PC-9 (cell line): ENCODE measurements at regions not wholly inside any gene's neighbourhood (a gene's known extent, or its start where the extent isn't known, plus 50 kb on each side); places are given as distances from the start of the nearest gene placed in this dataset.

Source experiments
- BruUV-seq: library from RNA; stranded (reverse); fragments of 400-500 nt; replicated peaks from 2 replicates; lab custom pipeline; 2021; lab: Mats Ljungman, UMichigan
- CTCF ChIA-PET: fragments of 300-600 bp; sonication (Branson Sonifier 250); formaldehyde crosslinking; loops from one replicate; lab custom pipeline; 2022; ENCODE audit warnings: antibody characterized with exemption; lab: Charles Lee
- POLR2A ChIA-PET: fragments of 300-600 bp; sonication (Branson Sonifier 250); formaldehyde crosslinking; loops from one replicate; lab custom pipeline; 2022; ENCODE audit warnings: antibody characterized with exemption; ENCODE audit not compliant: unreplicated experiment; lab: Charles Lee
- DNase-seq, 2 experiments: peaks; one replicate each; pipeline versions ENCODE4 v3.0.0 to v3.0.0-alpha.2; 2015 to 2022; ENCODE audit warnings: mixed read lengths in 1 of 2
- H2AFZ ChIP-seq: fragments of 200-600 bp; sonication (generic); 2 replicates; pipeline ENCODE4 v1.8.1; 2017; ENCODE audit warnings: antibody characterized with exemption
- H3F3A ChIP-seq: fragments of 200-600 bp; sonication (generic); 2 replicates; pipeline ENCODE4 v1.8.1; 2017; ENCODE audit warnings: antibody characterized with exemption, mild to moderate bottlenecking, low read depth; ENCODE audit not compliant: insufficient read depth
- H3K27ac ChIP-seq: fragments of 200-600 bp; sonication (generic); 2 replicates; pipeline ENCODE4 v1.6.1; 2016; ENCODE audit warnings: mixed run types
- H3K27me3 ChIP-seq: fragments of 200-600 bp; sonication (generic); 2 replicates; pipeline ENCODE4 v1.6.1; 2016; ENCODE audit warnings: low read depth, mixed run types; ENCODE audit not compliant: insufficient read depth
- H3K36me3 ChIP-seq: fragments of 200-600 bp; sonication (generic); 2 replicates; pipeline ENCODE4 v1.6.1; 2016; ENCODE audit warnings: low read depth, mixed run types
- H3K4me1 ChIP-seq: fragments of 200-600 bp; sonication (generic); replicated peaks from 2 replicates; pipeline ENCODE4 v1.6.1; 2016; ENCODE audit warnings: mixed run types; ENCODE audit not compliant: insufficient read depth
- H3K4me2 ChIP-seq: fragments of 200-600 bp; sonication (generic); 2 replicates; pipeline ENCODE4 v1.6.1; 2017; ENCODE audit warnings: mixed run types
- H3K4me3 ChIP-seq: fragments of 200-600 bp; sonication (generic); 2 replicates; pipeline ENCODE4 v1.6.1; 2016; ENCODE audit warnings: mixed run types
- H3K79me2 ChIP-seq: fragments of 200-600 bp; sonication (generic); 2 replicates; pipeline ENCODE4 v1.6.1; 2017; ENCODE audit warnings: low read depth, mixed run types
- H3K9me2 ChIP-seq: fragments of 200-600 bp; sonication (generic); 2 replicates; pipeline ENCODE4 v1.8.1; 2017; ENCODE audit warnings: mild to moderate bottlenecking; ENCODE audit not compliant: insufficient read depth
- H3K9me3 ChIP-seq: fragments of 200-600 bp; sonication (generic); 2 replicates; pipeline ENCODE4 v1.8.1; 2016; ENCODE audit warnings: low read depth; ENCODE audit not compliant: insufficient read depth
- H4K20me1 ChIP-seq: fragments of 200-600 bp; sonication (generic); 2 replicates; pipeline ENCODE4 v1.8.1; 2017; ENCODE audit not compliant: insufficient read depth
- EZH2 ChIP-seq: fragments of 200-600 bp; sonication (generic); IDR thresholded peaks from 2 replicates; pipeline ENCODE4 v1.8.0; 2017; ENCODE audit warnings: antibody characterized with exemption, low read depth
- intact Hi-C: fragments of 100-400 bp; cut with micrococcal nuclease; formaldehyde crosslinking; loops from one replicate; pipeline ENCODE4 v1.10.0; 2022; ENCODE audit not compliant: unreplicated experiment
- TF ChIP-seq, protein P1 (sequence below): fragments of 200-600 bp; sonication (generic); conservative IDR thresholded peaks from 2 replicates; pipeline ENCODE4 v1.6.1; 2017; ENCODE audit warnings: mixed run types, antibody characterized with exemption, mild to moderate bottlenecking, moderate library complexity

DNA sequence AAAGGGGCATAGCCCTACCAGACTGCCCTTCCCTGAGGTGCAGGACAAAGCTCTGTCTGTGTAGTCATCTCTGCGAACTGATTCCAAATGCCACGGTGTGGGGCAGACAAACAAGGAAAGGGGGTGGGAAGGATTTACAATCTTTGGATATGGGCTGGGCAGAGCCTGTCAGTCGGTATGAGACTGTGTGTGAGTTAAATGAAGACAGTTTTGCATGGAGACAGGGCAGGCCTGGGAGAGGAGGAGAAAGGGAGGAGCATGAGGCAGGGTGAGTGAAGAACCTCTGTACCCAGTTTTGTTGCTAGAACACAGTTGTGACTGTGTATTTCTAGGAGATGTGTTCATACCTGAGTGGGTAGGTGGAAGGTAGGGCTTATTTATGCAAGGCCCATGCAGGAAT, 59.4 kb upstream of the MSN start:
- H3K9me3 ChIP-seq, result no peaks in the 10 kb centered on the region
- H3K79me2 ChIP-seq, result no peaks in the 10 kb centered on the region
- CTCF ChIA-PET, result no interaction called here
- no peak overlapping the region for H3K4me2 ChIP-seq
- no peak overlapping the region for H3K4me3 ChIP-seq
- no peaks in the 10 kb centered on the region for H3K36me3 ChIP-seq
- H2AFZ ChIP-seq, result no peak overlapping the region
- intact Hi-C loops, result no loop called here
- no peak overlapping the region for H3K27ac ChIP-seq
- H3K27me3 ChIP-seq, result no peaks in the 10 kb centered on the region
- peaks cover 10% of the 10 kb centered on the region; the same call in 1 of the 2 replicates for H3K4me1 ChIP-seq
- BruUV-seq, result no TSS peak
- no peaks in the 10 kb centered on the region for H4K20me1 ChIP-seq
- TF ChIP-seq, protein P1, sequence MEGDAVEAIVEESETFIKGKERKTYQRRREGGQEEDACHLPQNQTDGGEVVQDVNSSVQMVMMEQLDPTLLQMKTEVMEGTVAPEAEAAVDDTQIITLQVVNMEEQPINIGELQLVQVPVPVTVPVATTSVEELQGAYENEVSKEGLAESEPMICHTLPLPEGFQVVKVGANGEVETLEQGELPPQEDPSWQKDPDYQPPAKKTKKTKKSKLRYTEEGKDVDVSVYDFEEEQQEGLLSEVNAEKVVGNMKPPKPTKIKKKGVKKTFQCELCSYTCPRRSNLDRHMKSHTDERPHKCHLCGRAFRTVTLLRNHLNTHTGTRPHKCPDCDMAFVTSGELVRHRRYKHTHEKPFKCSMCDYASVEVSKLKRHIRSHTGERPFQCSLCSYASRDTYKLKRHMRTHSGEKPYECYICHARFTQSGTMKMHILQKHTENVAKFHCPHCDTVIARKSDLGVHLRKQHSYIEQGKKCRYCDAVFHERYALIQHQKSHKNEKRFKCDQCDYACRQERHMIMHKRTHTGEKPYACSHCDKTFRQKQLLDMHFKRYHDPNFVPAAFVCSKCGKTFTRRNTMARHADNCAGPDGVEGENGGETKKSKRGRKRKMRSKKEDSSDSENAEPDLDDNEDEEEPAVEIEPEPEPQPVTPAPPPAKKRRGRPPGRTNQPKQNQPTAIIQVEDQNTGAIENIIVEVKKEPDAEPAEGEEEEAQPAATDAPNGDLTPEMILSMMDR, result no peak
- no peak for TF ChIP-seq EZH2
- no peaks in the 10 kb centered on the region for H3F3A ChIP-seq
- POLR2A ChIA-PET, result no interaction called here
- no peaks in the 10 kb centered on the region for H3K9me2 ChIP-seq
- no peak for DNase-seq

DNA sequence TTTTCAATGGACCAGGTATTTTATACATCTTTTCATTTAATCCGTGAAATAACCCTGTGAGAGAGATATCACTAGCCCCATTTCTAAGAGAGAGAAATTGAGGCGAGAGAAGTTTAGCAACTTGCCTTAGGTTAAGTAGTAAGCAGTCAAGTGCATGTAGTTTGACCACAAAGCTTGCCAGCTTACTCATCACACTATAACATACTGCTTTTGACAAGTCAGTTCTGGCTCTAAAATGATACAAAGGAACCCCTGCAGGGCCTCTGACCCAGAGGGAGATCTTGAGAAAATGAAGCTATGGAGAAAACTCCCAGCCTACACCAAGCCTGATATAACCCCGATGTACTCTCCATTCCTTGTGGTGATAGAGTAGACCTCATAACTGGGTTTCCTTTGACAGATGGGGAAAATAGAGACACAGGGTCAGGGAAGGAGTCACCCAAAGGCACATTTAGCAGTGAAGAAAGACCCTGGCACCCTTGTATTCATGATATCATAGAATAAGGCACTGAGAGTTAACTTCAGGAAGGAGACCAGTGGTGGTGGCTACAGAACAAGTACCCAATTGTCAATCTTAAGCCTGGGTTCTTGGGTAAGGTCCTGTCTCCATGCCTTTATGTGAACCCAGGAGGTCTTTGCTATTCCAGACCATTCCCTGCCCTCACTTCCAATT, 60.2 kb upstream of the MSN start:
- DNase-seq, result no peak
- H3K79me2 ChIP-seq, result no peaks in the 10 kb centered on the region
- no peak overlapping the region for H3K4me2 ChIP-seq
- H3K9me2 ChIP-seq, result no peaks in the 10 kb centered on the region
- no peaks in the 10 kb centered on the region for H4K20me1 ChIP-seq
- peaks cover 10% of the 10 kb centered on the region; the same call in 1 of the 2 replicates for H3K4me1 ChIP-seq
- H2AFZ ChIP-seq, result no peak overlapping the region
- CTCF ChIA-PET, result no interaction called here
- intact Hi-C loops, result no loop called here
- H3F3A ChIP-seq, result no peaks in the 10 kb centered on the region
- H3K4me3 ChIP-seq, result no peak overlapping the region
- no TSS peak for BruUV-seq
- H3K9me3 ChIP-seq, result no peaks in the 10 kb centered on the region
- no peak overlapping the region for H3K27ac ChIP-seq
- no peaks in the 10 kb centered on the region for H3K27me3 ChIP-seq
- H3K36me3 ChIP-seq, result no peaks in the 10 kb centered on the region
- POLR2A ChIA-PET, result interaction anchor here (0.6 kb wide), 1 partner anchor 11 kb away, joined by 7 read pairs; no protein-coding TSS in a partner anchor
- TF ChIP-seq EZH2, result no peak
- TF ChIP-seq, protein P1, result no peak

GRCh38 chrX:65602221-65602560, 65.3 kb upstream of the MSN start:
- BruUV-seq, result no TSS peak
- DNase-seq, result no peak
- CTCF ChIA-PET, result no interaction called here
- intact Hi-C loops, result no loop called here
- no peaks in the 10 kb centered on the region for H3F3A ChIP-seq
- H3K4me2 ChIP-seq, result no peak overlapping the region
- H3K9me2 ChIP-seq, result no peaks in the 10 kb centered on the region
- H3K9me3 ChIP-seq, result no peaks in the 10 kb centered on the region
- H3K36me3 ChIP-seq, result no peaks in the 10 kb centered on the region
- no peak for TF ChIP-seq EZH2
- TF ChIP-seq, protein P1, result no peak
- no peaks in the 10 kb centered on the region for H3K27me3 ChIP-seq
- no peaks in the 10 kb centered on the region for H3K79me2 ChIP-seq
- no peaks in the 10 kb centered on the region for H4K20me1 ChIP-seq
- H2AFZ ChIP-seq, result no peak overlapping the region
- no peak overlapping the region for H3K4me3 ChIP-seq
- H3K4me1 ChIP-seq, result peaks cover 10% of the 10 kb centered on the region; the same call in 1 of the 2 replicates
- H3K27ac ChIP-seq, result no peak overlapping the region
- POLR2A ChIA-PET, result no interaction called here
